Naive thymus-derived CD4-positive, alpha-beta T cell (primary cell): ENCODE measurements at regions not wholly inside any gene's neighbourhood (a gene's known extent, or its start where the extent isn't known, plus 50 kb on each side); places are given as distances from the start of the nearest gene placed in this dataset.
"Not testable (repeated sequence)": the region's sequence is repeated elsewhere in the genome, so short reads cannot be mapped to it uniquely, and the experiment has no call there.

Source experiments
- ATAC-seq: fragments of 150-1000 bp; cut with Tn5 transposase; 2 replicates; pipeline ENCODE4 v1.10.0; 2021; ENCODE audit warnings: mild to moderate bottlenecking, moderate library complexity
- CTCF ChIA-PET: fragments of 350-600 bp; sonication (Branson Sonifier 250); formaldehyde crosslinking; loops from one replicate; lab custom pipeline; 2021; ENCODE audit warnings: antibody characterized with exemption; lab: Charles Lee
- POLR2A ChIA-PET: fragments of 350-600 bp; sonication (Branson Sonifier 250); formaldehyde crosslinking; loops from one replicate; lab custom pipeline; 2021; ENCODE audit warnings: antibody characterized with exemption, inconsistent platforms; lab: Charles Lee
- DNase-seq, 9 donors: peaks; one replicate each; pipeline versions ENCODE4 v3.0.0 to v3.0.0-alpha.2; 2020 to 2022; ENCODE audit warnings: mixed read lengths in 1 of 9
- H3K27ac ChIP-seq: one replicate; pipeline ENCODE4 v1.7.0; 2013; ENCODE audit warnings: mild to moderate bottlenecking, low read depth, low read length, moderate library complexity
- H3K27me3 ChIP-seq, 2 donors: one replicate each; pipeline ENCODE4 v1.7.0; 2013; ENCODE audit warnings: low read length in 2 of 2, mild to moderate bottlenecking in 2 of 2, moderate library complexity in 2 of 2; ENCODE audit not compliant: control insufficient read depth in 2 of 2, insufficient read depth in 2 of 2
- H3K36me3 ChIP-seq, 3 experiments: 1 replicate in 2 of 3; 2 replicates in 1 of 3; pipeline ENCODE4 v1.7.0; 2013; ENCODE audit warnings: low read length in 3 of 3, mild to moderate bottlenecking in 3 of 3, moderate library complexity in 1 of 3; ENCODE audit not compliant: insufficient read depth in 3 of 3, control insufficient read depth in 2 of 3
- H3K4me1 ChIP-seq, 2 donors: one replicate each; pipeline ENCODE4 v1.7.0; 2013; ENCODE audit warnings: low read length in 2 of 2, mild to moderate bottlenecking in 2 of 2, moderate library complexity in 1 of 2; ENCODE audit not compliant: control insufficient read depth in 2 of 2, insufficient read depth in 2 of 2
- H3K4me3 ChIP-seq: 2 replicates; pipeline ENCODE4 v1.7.0; 2013; ENCODE audit warnings: mild to moderate bottlenecking, low read length
- H3K9me3 ChIP-seq, 3 experiments: 1 replicate in 2 of 3; 2 replicates in 1 of 3; pipeline ENCODE4 v1.7.0; 2013; ENCODE audit warnings: low read length in 3 of 3; ENCODE audit not compliant: control insufficient read depth in 2 of 3
- H3K27ac Mint-ChIP-seq, 9 donors: one replicate each; pipeline ENCODE4 v1.8.0; 2020 to 2022; ENCODE audit warnings: mixed read lengths in 9 of 9, mild to moderate bottlenecking in 8 of 9, moderate library complexity in 5 of 9, inconsistent platforms in 2 of 9
- H3K27me3 Mint-ChIP-seq, 5 donors: one replicate each; pipeline ENCODE4 v1.8.0; 2021 to 2022; ENCODE audit warnings: mixed read lengths in 5 of 5, mild to moderate bottlenecking in 1 of 5
- H3K36me3 Mint-ChIP-seq, 5 donors: one replicate each; pipeline ENCODE4 v1.8.0; 2020 to 2022; ENCODE audit warnings: mixed read lengths in 5 of 5, mild to moderate bottlenecking in 3 of 5, inconsistent platforms in 1 of 5
- H3K4me1 Mint-ChIP-seq, 7 donors: one replicate each; pipeline ENCODE4 v1.8.0; 2020 to 2022; ENCODE audit warnings: mixed read lengths in 7 of 7, mild to moderate bottlenecking in 3 of 7, inconsistent platforms in 1 of 7
- H3K4me3 Mint-ChIP-seq, 10 donors: one replicate each; pipeline ENCODE4 v1.8.0; 2020 to 2022; ENCODE audit warnings: mild to moderate bottlenecking in 10 of 10, mixed read lengths in 10 of 10, moderate library complexity in 6 of 10, inconsistent platforms in 2 of 10
- H3K9me3 Mint-ChIP-seq, 11 donors: one replicate each; pipeline ENCODE4 v1.8.0; 2020 to 2022; ENCODE audit warnings: mixed read lengths in 11 of 11, mild to moderate bottlenecking in 4 of 11, inconsistent platforms in 1 of 11, moderate library complexity in 1 of 11
- intact Hi-C, 2 donors: fragments of 100-400 bp; cut with micrococcal nuclease; formaldehyde crosslinking; loops; one replicate each; pipeline ENCODE4 v1.15.1; 2023

DNA sequence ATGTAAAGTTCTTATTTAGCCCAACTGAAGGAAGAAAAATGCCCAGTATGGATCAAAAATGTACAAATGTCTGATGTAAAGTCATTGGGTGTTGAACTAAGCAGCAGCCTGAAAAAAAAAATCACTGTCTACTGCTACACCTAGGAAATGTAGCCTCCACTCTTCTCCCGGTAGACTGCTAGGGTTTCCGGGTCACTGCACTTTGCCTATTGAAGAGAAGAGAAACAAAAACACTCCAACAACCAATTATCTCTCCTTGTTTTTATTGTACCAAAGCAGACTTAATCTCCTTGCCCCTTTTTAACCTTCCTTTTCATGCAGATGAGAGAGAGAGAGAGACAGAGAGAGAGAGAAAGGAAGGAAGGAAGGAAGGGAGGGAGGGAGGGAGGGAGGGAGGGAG, 140.2 kb upstream of the SETMAR start:
- Histone ChIP-seq H3K27ac (no peak overlapping the region), H3K4me1 (no peaks in the 10 kb centered on the region), H3K9me3 (no peaks in the 10 kb centered on the region), H3K36me3 (no peaks in the 10 kb centered on the region), H3K4me3 (no peak overlapping the region), H3K27me3 (no peaks in the 10 kb centered on the region)
- ATAC-seq (no peak), DNase-seq (no peak)
- POLR2A ChIA-PET = no interaction called here
- Mint-ChIP-seq H3K27me3 (no peaks in the 10 kb centered on the region), H3K27ac (no peak overlapping the region), H3K4me3 (no peak overlapping the region), H3K36me3 (peaks cover 0 to 30% (median 9%) of the 10 kb centered on the region in 5 donors), H3K9me3 (peaks cover 0 to 9% (median 1%) of the 10 kb centered on the region in 11 donors), H3K4me1 (peaks cover 0 to 2% (median 0%) of the 10 kb centered on the region in 7 donors)
- CTCF ChIA-PET = no interaction called here
- intact Hi-C loops = no loop called here

- intact Hi-C loops = no loop called here
- Histone ChIP-seq H3K4me3 (no peak overlapping the region), H3K27me3 (no peaks in the 10 kb centered on the region), H3K9me3 (no peaks in the 10 kb centered on the region), H3K4me1 (no peaks in the 10 kb centered on the region), H3K36me3 (no peaks in the 10 kb centered on the region), H3K27ac (no peak overlapping the region)
- no peak for ATAC-seq
- Mint-ChIP-seq H3K9me3 (peaks cover 0 to 9% (median 1%) of the 10 kb centered on the region in 11 donors), H3K4me1 (peaks cover 0 to 2% (median 0%) of the 10 kb centered on the region in 7 donors), H3K4me3 (no peak overlapping the region), H3K36me3 (peaks cover 0 to 32% (median 9%) of the 10 kb centered on the region in 5 donors), H3K27ac (no peak overlapping the region), H3K27me3 (peaks cover 0 to under 1% (median 0%) of the 10 kb centered on the region in 5 donors)
- DNase-seq = no peak
- POLR2A ChIA-PET = no interaction called here
- CTCF ChIA-PET = no interaction called here
Observed at GRCh38 chr3:4166540-4166939, 136.6 kb upstream of the SETMAR start.

GRCh38 chr3:4167230-4167629, 135.9 kb upstream of the SETMAR start:
- H3K36me3 ChIP-seq, DNase-seq, H3K4me1 Mint-ChIP-seq, H3K27ac ChIP-seq, H3K4me3 Mint-ChIP-seq, CTCF ChIA-PET, intact Hi-C loops, ATAC-seq, H3K27me3 Mint-ChIP-seq, H3K4me3 ChIP-seq, H3K9me3 ChIP-seq, H3K27me3 ChIP-seq, H3K9me3 Mint-ChIP-seq, H3K4me1 ChIP-seq, H3K27ac Mint-ChIP-seq, POLR2A ChIA-PET: not testable (repeated sequence)
- peaks cover 0 to 32% (median 9%) of the 10 kb centered on the region in 5 donors for H3K36me3 Mint-ChIP-seq

DNA sequence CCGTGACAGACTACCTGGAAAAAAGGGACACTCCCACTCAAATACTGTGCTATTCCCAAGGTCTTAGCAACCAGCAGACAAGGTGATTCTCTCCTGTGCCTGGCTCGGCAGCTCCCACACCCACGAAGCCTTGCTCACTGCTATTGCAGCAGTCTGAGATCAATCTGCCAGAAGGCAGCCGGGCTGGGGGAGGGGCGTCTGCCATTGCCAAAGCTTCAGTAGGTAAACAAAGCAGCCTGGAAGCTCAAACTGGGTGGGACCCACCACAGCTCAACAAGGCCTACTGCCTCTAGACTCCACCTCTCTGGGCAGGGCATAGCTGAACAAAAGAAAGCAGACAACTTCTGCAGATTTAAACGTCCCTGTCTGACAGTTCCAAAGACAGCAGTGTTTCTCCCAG, 128.4 kb upstream of the SETMAR start:
- ChIA-PET CTCF (no interaction called here), POLR2A (no interaction called here)
- ATAC-seq (no peak), DNase-seq (no peak)
- Mint-ChIP-seq H3K4me1 (no peaks in the 10 kb centered on the region), H3K27ac (no peak overlapping the region), H3K36me3 (peaks cover 0 to 19% (median 4%) of the 10 kb centered on the region in 5 donors), H3K9me3 (peaks cover 3 to 27% (median 15%) of the 10 kb centered on the region in 11 donors), H3K27me3 (peaks cover 0 to 5% (median 0%) of the 10 kb centered on the region in 5 donors), H3K4me3 (no peak overlapping the region)
- Histone ChIP-seq H3K4me1 (no peaks in the 10 kb centered on the region), H3K4me3 (no peak overlapping the region), H3K27me3 (no peaks in the 10 kb centered on the region), H3K27ac (no peak overlapping the region), H3K9me3 (no peaks in the 10 kb centered on the region), H3K36me3 (no peaks in the 10 kb centered on the region)
- intact Hi-C loops = no loop called here

GRCh38 chr3:4191971-4192370, 111.2 kb upstream of the SETMAR start:
- Histone ChIP-seq H3K4me3 (no peak overlapping the region), H3K27me3 (no peaks in the 10 kb centered on the region), H3K9me3 (no peaks in the 10 kb centered on the region), H3K36me3 (no peaks in the 10 kb centered on the region), H3K4me1 (no peaks in the 10 kb centered on the region), H3K27ac (no peak overlapping the region)
- DNase-seq (no peak), ATAC-seq (no peak)
- no peak overlapping the region for H3K4me3 Mint-ChIP-seq
- intact Hi-C loops = no loop called here
- no peaks in the 10 kb centered on the region for H3K4me1 Mint-ChIP-seq
- ChIA-PET POLR2A (no interaction called here), CTCF (no interaction called here)
- H3K27me3 Mint-ChIP-seq = no peaks in the 10 kb centered on the region
- H3K27ac Mint-ChIP-seq = no peak overlapping the region
- peaks cover 0 to 21% (median 0%) of the 10 kb centered on the region in 5 donors for H3K36me3 Mint-ChIP-seq
- H3K9me3 Mint-ChIP-seq = peaks cover 0 to 16% (median under 1%) of the 10 kb centered on the region in 11 donors

- Mint-ChIP-seq H3K4me3 (no peak overlapping the region), H3K9me3 (peaks cover 0 to 17% (median 2%) of the 10 kb centered on the region in 11 donors), H3K4me1 (no peaks in the 10 kb centered on the region), H3K36me3 (peaks cover 0 to 12% (median 0%) of the 10 kb centered on the region in 5 donors), H3K27ac (no peak overlapping the region), H3K27me3 (no peaks in the 10 kb centered on the region)
- Histone ChIP-seq H3K4me1 (no peaks in the 10 kb centered on the region), H3K36me3 (no peaks in the 10 kb centered on the region), H3K27me3 (no peaks in the 10 kb centered on the region), H3K27ac (no peak overlapping the region), H3K9me3 (no peaks in the 10 kb centered on the region), H3K4me3 (no peak overlapping the region)
- ATAC-seq (no peak), DNase-seq (no peak)
- POLR2A ChIA-PET = no interaction called here
- CTCF ChIA-PET = no interaction called here
- intact Hi-C loops = no loop called here
Observed at GRCh38 chr3:4195006-4195405, 108.2 kb upstream of the SETMAR start.

DNA sequence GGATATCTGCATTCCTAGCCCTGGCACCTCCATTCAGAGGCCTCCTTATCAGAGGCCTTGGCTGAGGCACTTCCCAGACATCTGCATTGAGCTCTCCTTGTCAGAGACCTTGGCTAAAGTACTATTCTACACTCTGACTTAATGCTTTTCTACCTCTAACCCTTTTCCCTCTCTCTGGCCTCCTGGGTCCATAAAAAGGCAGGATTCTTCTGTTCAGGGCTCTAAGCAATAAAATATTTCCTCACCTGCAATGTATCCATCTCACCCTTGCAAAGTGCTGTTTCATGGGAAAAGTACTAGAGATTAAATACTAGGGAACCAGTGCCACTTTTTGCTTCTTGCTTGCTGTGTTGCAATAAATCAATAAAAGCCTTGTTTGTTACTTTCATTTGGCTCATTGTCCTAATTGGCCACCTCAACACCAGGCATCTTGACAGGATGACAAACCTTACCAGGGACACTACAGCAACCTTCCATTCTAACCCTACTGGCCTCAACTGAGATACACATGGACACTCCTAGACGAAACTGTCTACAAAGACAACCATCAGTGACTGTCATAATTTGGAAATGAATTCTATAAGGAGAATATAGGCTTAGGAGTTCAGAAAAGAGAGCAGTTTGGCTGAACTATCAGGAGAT, 106.5 kb upstream of the SETMAR start:
- ChIA-PET POLR2A (no interaction called here), CTCF (no interaction called here)
- no peak overlapping the region for H3K4me3 Mint-ChIP-seq
- H3K4me1 Mint-ChIP-seq = no peaks in the 10 kb centered on the region
- Histone ChIP-seq H3K27me3 (no peaks in the 10 kb centered on the region), H3K36me3 (no peaks in the 10 kb centered on the region), H3K9me3 (no peaks in the 10 kb centered on the region), H3K4me3 (no peak overlapping the region), H3K4me1 (no peaks in the 10 kb centered on the region), H3K27ac (no peak overlapping the region)
- peaks cover 0 to 4% (median 0%) of the 10 kb centered on the region in 5 donors for H3K36me3 Mint-ChIP-seq
- H3K9me3 Mint-ChIP-seq = peaks cover 0 to 19% (median 4%) of the 10 kb centered on the region in 11 donors
- ATAC-seq = no peak
- H3K27ac Mint-ChIP-seq = no peak overlapping the region
- no peaks in the 10 kb centered on the region for H3K27me3 Mint-ChIP-seq
- no peak for DNase-seq
- intact Hi-C loops = no loop called here
